Lower lobe of right lung (tissue), 2 donors: ENCODE measurements at regions not wholly inside any gene's neighbourhood (a gene's known extent, or its start where the extent isn't known, plus 50 kb on each side); places are given as distances from the start of the nearest gene placed in this dataset.

Source experiments
- ATAC-seq, 2 donors: fragments of 200-7000 bp; cut with Tn5 transposase; one replicate each; pipeline ENCODE4 v1.9.1; 2020 to 2022; ENCODE audit warnings: mild to moderate bottlenecking in 2 of 2, moderate library complexity in 2 of 2
- DNase-seq: peaks from one replicate; pipeline ENCODE4 v3.0.0-alpha.2; 2020
- H3K27ac ChIP-seq: fragments of 200-600 bp; one replicate; pipeline ENCODE4 v1.8.0; 2022
- H3K27me3 ChIP-seq: fragments of 200-600 bp; one replicate; pipeline ENCODE4 v1.8.0; 2022; ENCODE audit warnings: low read depth
- H3K36me3 ChIP-seq: fragments of 200-600 bp; one replicate; pipeline ENCODE4 v1.8.0; 2022; ENCODE audit warnings: mild to moderate bottlenecking
- H3K4me1 ChIP-seq: fragments of 200-600 bp; one replicate; pipeline ENCODE4 v1.8.0; 2022
- H3K4me3 ChIP-seq: fragments of 200-600 bp; one replicate; pipeline ENCODE4 v1.8.0; 2022; ENCODE audit warnings: mild to moderate bottlenecking
- H3K9me3 ChIP-seq: fragments of 200-600 bp; one replicate; pipeline ENCODE4 v1.8.0; 2022
- CTCF ChIP-seq: fragments of 200-600 bp; IDR thresholded peaks from one replicate; pipeline ENCODE4 v1.8.0; 2022; ENCODE audit warnings: antibody characterized with exemption, mild to moderate bottlenecking
- intact Hi-C: fragments of 100-400 bp; cut with DNase I; formaldehyde crosslinking; loops from one replicate; pipeline ENCODE4 v1.11.0; 2022
- donor health status: DM: no; HTN: yes; CAD: no; lungs with severe emphysema.

GRCh38 chr11:121717296-121717695, 264.5 kb upstream of the SORL1-AS1 start:
- Histone ChIP-seq H3K4me1 (peaks cover 4% of the 10 kb centered on the region), H3K27ac (no peak overlapping the region), H3K27me3 (peaks cover 3% of the 10 kb centered on the region), H3K9me3 (no peaks in the 10 kb centered on the region), H3K36me3 (no peaks in the 10 kb centered on the region), H3K4me3 (no peak overlapping the region)
- no peak for TF ChIP-seq CTCF
- DNase-seq (no peak), ATAC-seq (no peak)
- intact Hi-C loops, result no loop called here

- no peak for ATAC-seq
- Histone ChIP-seq H3K4me1 (no peaks in the 10 kb centered on the region), H3K36me3 (no peaks in the 10 kb centered on the region), H3K27me3 (peaks cover 3% of the 10 kb centered on the region), H3K4me3 (no peak overlapping the region), H3K9me3 (no peaks in the 10 kb centered on the region), H3K27ac (no peak overlapping the region)
- no peak for TF ChIP-seq CTCF
- intact Hi-C loops, result no loop called here
- no peak for DNase-seq
These were observed 263.3 kb upstream of the SORL1-AS1 start for GRCh38 chr11:121716060-121716459.

GRCh38 chr11:121715405-121715804, 262.6 kb upstream of the SORL1-AS1 start:
- Histone ChIP-seq H3K9me3 (no peaks in the 10 kb centered on the region), H3K4me3 (no peak overlapping the region), H3K27ac (no peak overlapping the region), H3K4me1 (no peaks in the 10 kb centered on the region), H3K36me3 (no peaks in the 10 kb centered on the region), H3K27me3 (peaks cover 3% of the 10 kb centered on the region)
- TF ChIP-seq CTCF, result no peak
- ATAC-seq (no peak), DNase-seq (no peak)
- intact Hi-C loops, result no loop called here

GRCh38 chr11:121714351-121714750, 261.6 kb upstream of the SORL1-AS1 start:
- Histone ChIP-seq H3K9me3 (no peaks in the 10 kb centered on the region), H3K4me1 (no peaks in the 10 kb centered on the region), H3K27me3 (no peaks in the 10 kb centered on the region), H3K4me3 (no peak overlapping the region), H3K27ac (no peak overlapping the region), H3K36me3 (no peaks in the 10 kb centered on the region)
- DNase-seq (no peak), ATAC-seq (no peak)
- intact Hi-C loops, result no loop called here
- no peak for TF ChIP-seq CTCF

- ATAC-seq (no peak), DNase-seq (no peak)
- Histone ChIP-seq H3K27ac (no peak overlapping the region), H3K9me3 (no peaks in the 10 kb centered on the region), H3K27me3 (no peaks in the 10 kb centered on the region), H3K36me3 (no peaks in the 10 kb centered on the region), H3K4me1 (no peaks in the 10 kb centered on the region), H3K4me3 (no peak overlapping the region)
- TF ChIP-seq CTCF, result no peak
- intact Hi-C loops, result no loop called here
These were observed 259.2 kb upstream of the SORL1-AS1 start for GRCh38 chr11:121711939-121712338.

GRCh38 chr11:121711236-121711635, 258.5 kb upstream of the SORL1-AS1 start:
- Histone ChIP-seq H3K36me3 (no peaks in the 10 kb centered on the region), H3K4me3 (no peak overlapping the region), H3K4me1 (no peaks in the 10 kb centered on the region), H3K9me3 (no peaks in the 10 kb centered on the region), H3K27ac (no peak overlapping the region), H3K27me3 (no peaks in the 10 kb centered on the region)
- intact Hi-C loops, result no loop called here
- no peak for DNase-seq
- no peak for ATAC-seq
- TF ChIP-seq CTCF, result no peak
